H9 (cell line): ENCODE measurements at regions not wholly inside any gene's neighbourhood (a gene's known extent, or its start where the extent isn't known, plus 50 kb on each side); places are given as distances from the start of the nearest gene placed in this dataset.

Experiments used
- DNase-seq: peaks from one replicate; pipeline ENCODE4 v3.0.0-alpha.2; 2017
- H2AFZ ChIP-seq: one replicate; pipeline ENCODE4 v1.6.1; 2013; ENCODE audit warnings: mild to moderate bottlenecking, low read length, control low read depth, moderate library complexity
- H2AK5ac ChIP-seq: 2 replicates; pipeline ENCODE4 v1.6.1; 2013; ENCODE audit warnings: low read length, control low read depth, mixed read lengths; ENCODE audit not compliant: insufficient read length
- H2BK120ac ChIP-seq: one replicate; pipeline ENCODE4 v1.6.1; 2013; ENCODE audit warnings: low read depth, mild to moderate bottlenecking, low read length, control low read depth, inconsistent platforms; ENCODE audit not compliant: poor library complexity, severe bottlenecking
- H2BK12ac ChIP-seq: 2 replicates; pipeline ENCODE4 v1.6.1; 2013; ENCODE audit warnings: low read length, control low read depth, mixed read lengths, low read depth; ENCODE audit not compliant: insufficient read length
- H2BK15ac ChIP-seq: 2 replicates; pipeline ENCODE4 v1.6.1; 2013; ENCODE audit warnings: low read depth, low read length, control low read depth
- H2BK20ac ChIP-seq: one replicate; pipeline ENCODE4 v1.6.1; 2013; ENCODE audit warnings: low read depth, mild to moderate bottlenecking, low read length, control low read depth, inconsistent platforms; ENCODE audit not compliant: poor library complexity, severe bottlenecking
- H2BK5ac ChIP-seq: 2 replicates; pipeline ENCODE4 v1.6.1; 2013; ENCODE audit warnings: low read length, control low read depth, mixed read lengths; ENCODE audit not compliant: insufficient read length
- H3K14ac ChIP-seq: 2 replicates; pipeline ENCODE4 v1.6.1; 2013; ENCODE audit warnings: low read length, control low read depth; ENCODE audit not compliant: insufficient read depth
- H3K18ac ChIP-seq: 2 replicates; pipeline ENCODE4 v1.6.1; 2013; ENCODE audit warnings: low read depth, mild to moderate bottlenecking, mixed read lengths, low read length, control low read depth; ENCODE audit not compliant: insufficient read length
- H3K23ac ChIP-seq: 2 replicates; pipeline ENCODE4 v1.6.1; 2013; ENCODE audit warnings: low read length, control low read depth, mixed read lengths, low read depth; ENCODE audit not compliant: insufficient read length
- H3K23me2 ChIP-seq: 2 replicates; pipeline ENCODE4 v1.6.1; 2013; ENCODE audit warnings: low read depth, mild to moderate bottlenecking, mixed read lengths, low read length, control low read depth; ENCODE audit not compliant: insufficient read length, poor library complexity, severe bottlenecking
- H3K27ac ChIP-seq: 2 replicates; pipeline ENCODE4 v1.5.1; 2013; ENCODE audit warnings: low read length, control low read depth, mixed read lengths, low read depth; ENCODE audit not compliant: insufficient read length
- H3K27me3 ChIP-seq: 2 replicates; pipeline ENCODE4 v1.6.1; 2013; ENCODE audit warnings: low read length, control low read depth, inconsistent platforms; ENCODE audit not compliant: insufficient read depth
- H3K4ac ChIP-seq: 2 replicates; pipeline ENCODE4 v1.6.1; 2013; ENCODE audit warnings: low read depth, mild to moderate bottlenecking, control low read depth, inconsistent platforms, low read length, moderate library complexity
- H3K4me1 ChIP-seq: 2 replicates; pipeline ENCODE4 v1.6.1; 2013; ENCODE audit warnings: low read length, control low read depth, inconsistent platforms; ENCODE audit not compliant: insufficient read depth
- H3K4me2 ChIP-seq: 2 replicates; pipeline ENCODE4 v1.6.1; 2013; ENCODE audit warnings: low read length, control low read depth, mixed read lengths; ENCODE audit not compliant: insufficient read length, insufficient read depth
- H3K56ac ChIP-seq: 2 replicates; pipeline ENCODE4 v1.6.1; 2013; ENCODE audit warnings: low read depth, mild to moderate bottlenecking, mixed read lengths, low read length, control low read depth; ENCODE audit not compliant: insufficient read length
- H3K79me1 ChIP-seq: 2 replicates; pipeline ENCODE4 v1.6.1; 2013; ENCODE audit warnings: low read depth, mild to moderate bottlenecking, moderate library complexity, low read length, control low read depth, inconsistent platforms; ENCODE audit not compliant: insufficient read depth, poor library complexity, severe bottlenecking
- H3K79me2 ChIP-seq: 2 replicates; pipeline ENCODE4 v1.6.1; 2013; ENCODE audit warnings: low read length, control low read depth, inconsistent platforms; ENCODE audit not compliant: insufficient read depth
- H3K9ac ChIP-seq: 2 replicates; pipeline ENCODE4 v1.6.1; 2013; ENCODE audit warnings: low read length, control low read depth, mixed read lengths; ENCODE audit not compliant: insufficient read length; ENCODE audit errors: extremely low read depth
- H3K9me3 ChIP-seq: one replicate; pipeline ENCODE4 v1.6.1; 2013; ENCODE audit warnings: low read depth, low read length, inconsistent platforms; ENCODE audit not compliant: control insufficient read depth
- H3T11ph ChIP-seq: one replicate; pipeline ENCODE4 v1.6.1; 2013; ENCODE audit warnings: mild to moderate bottlenecking, low read length, control low read depth, inconsistent platforms
- H4K20me1 ChIP-seq: one replicate; pipeline ENCODE4 v1.6.1; 2013; ENCODE audit not compliant: control insufficient read depth, insufficient read length, insufficient read depth
- H4K5ac ChIP-seq: 2 replicates; pipeline ENCODE4 v1.6.1; 2013; ENCODE audit warnings: low read depth, mild to moderate bottlenecking, mixed read lengths, low read length, control low read depth; ENCODE audit not compliant: insufficient read length
- H4K8ac ChIP-seq: replicated peaks from 2 replicates; pipeline ENCODE4 v1.6.1; 2013; ENCODE audit warnings: low read length, control low read depth, mixed read lengths, low read depth; ENCODE audit not compliant: insufficient read length
- H4K91ac ChIP-seq: 2 replicates; pipeline ENCODE4 v1.6.1; 2013; ENCODE audit warnings: low read depth, mild to moderate bottlenecking, moderate library complexity, mixed read lengths, low read length, control low read depth; ENCODE audit not compliant: insufficient read length
- H3K27ac Mint-ChIP-seq, 3 experiments: 2 replicates in 2 of 3; 3 replicates in 1 of 3; pipeline ENCODE4 v1.8.0; 2020 to 2021; ENCODE audit warnings: mixed read lengths in 3 of 3, mild to moderate bottlenecking in 1 of 3, moderate library complexity in 1 of 3
- H3K27me3 Mint-ChIP-seq: 2 replicates; pipeline ENCODE4 v1.8.0; 2021; ENCODE audit warnings: low read depth, mild to moderate bottlenecking, moderate library complexity, mixed read lengths
- H3K36me3 Mint-ChIP-seq, 3 experiments: 2 replicates in 2 of 3; 3 replicates in 1 of 3; pipeline ENCODE4 v1.8.0; 2020 to 2021; ENCODE audit warnings: low read depth in 3 of 3, mixed read lengths in 3 of 3; ENCODE audit not compliant: insufficient read depth in 1 of 3
- H3K4me1 Mint-ChIP-seq, 2 experiments: 2 replicates each; pipeline ENCODE4 v1.8.0; 2020; ENCODE audit warnings: mixed read lengths in 2 of 2
- H3K4me3 Mint-ChIP-seq, 2 experiments: 2 replicates in 1 of 2; 3 replicates in 1 of 2; pipeline ENCODE4 v1.8.0; 2020 to 2021; ENCODE audit warnings: mild to moderate bottlenecking in 2 of 2, mixed read lengths in 2 of 2, moderate library complexity in 1 of 2
- H3K9me3 Mint-ChIP-seq, 2 experiments: 2 replicates in 1 of 2; 3 replicates in 1 of 2; pipeline ENCODE4 v1.8.0; 2020; ENCODE audit warnings: mild to moderate bottlenecking in 2 of 2, mixed read lengths in 2 of 2, moderate library complexity in 1 of 2
- WGBS: extraction: QIAGEN DNeasy Blood & Tissue Kit; methylation state at CpG from one replicate; pipeline ENCODE4 v1.1.7; 2013; ENCODE audit warnings: missing lambda C conversion rate, low lambda C conversion rate, mixed read lengths; ENCODE audit not compliant: insufficient read length; ENCODE audit errors: extremely low coverage; 5-methylcytosine and 5-hydroxymethylcytosine counted together
- TF ChIP-seq, protein P1 (sequence below): fragments of 200-600 bp; sonication (generic); conservative IDR thresholded peaks from 3 replicates; pipeline ENCODE4 v1.8.0; 2021; ENCODE audit warnings: antibody characterized with exemption, mild to moderate bottlenecking

DNA sequence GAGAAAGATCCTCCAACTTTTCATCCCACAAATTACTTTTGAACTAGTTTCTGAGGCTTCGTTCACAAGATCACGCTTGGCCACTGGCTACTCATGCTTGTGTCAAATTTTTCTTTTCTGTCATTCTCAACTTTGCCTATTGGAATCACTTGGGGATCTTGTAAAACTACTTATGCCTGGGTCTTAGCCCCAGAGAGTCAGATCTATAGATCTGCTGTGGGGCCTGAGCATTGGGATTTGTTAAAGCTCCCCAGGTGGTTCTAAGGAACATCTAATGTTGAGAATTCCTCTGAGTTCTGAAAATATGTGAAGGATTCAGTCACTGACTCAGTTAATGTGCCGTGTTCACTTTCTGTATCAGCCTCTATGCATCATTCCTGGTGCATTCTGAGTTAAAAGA is 71.7 kb upstream of the VGLL3 start:
- Histone ChIP-seq H3K4me1 (no peaks in the 10 kb centered on the region), H2BK12ac (no peak overlapping the region), H2AK5ac (no peak overlapping the region), H4K91ac (no peak overlapping the region), H3K79me2 (no peaks in the 10 kb centered on the region), H3K23me2 (no peaks in the 10 kb centered on the region), H3K9me3 (no peaks in the 10 kb centered on the region), H2BK20ac (no peak overlapping the region), H2AFZ (no peak overlapping the region), H4K5ac (no peak overlapping the region), H4K20me1 (no peaks in the 10 kb centered on the region), H3K27ac (no peak overlapping the region), H3K56ac (no peak overlapping the region), H4K8ac (no peak overlapping the region), H3K18ac (no peak overlapping the region), H3K9ac (no peak overlapping the region), H3K4me2 (no peak overlapping the region), H2BK5ac (no peak overlapping the region), H2BK15ac (no peak overlapping the region), H3K23ac (no peak overlapping the region), H3K27me3 (no peaks in the 10 kb centered on the region), H2BK120ac (no peak overlapping the region), H3T11ph (no peak overlapping the region), H3K14ac (no peak overlapping the region), H3K79me1 (no peaks in the 10 kb centered on the region), H3K4ac (no peak overlapping the region)
- Mint-ChIP-seq H3K9me3 (no peaks in the 10 kb centered on the region; a peak in 2 of 5 replicates), H3K4me3 (no peak overlapping the region), H3K27ac (no peak overlapping the region), H3K27me3 (no peaks in the 10 kb centered on the region), H3K4me1 (peaks cover 3% of the 10 kb centered on the region in 2 experiments; a peak in 2 of 4 replicates), H3K36me3 (peaks cover 0 to 5% (median 0%) of the 10 kb centered on the region in 3 experiments; a peak in 2 of 7 replicates)
- no peak for DNase-seq
- no CpG with 5 or more reads among the region's 3 CpGs for WGBS
- TF ChIP-seq, protein P1, sequence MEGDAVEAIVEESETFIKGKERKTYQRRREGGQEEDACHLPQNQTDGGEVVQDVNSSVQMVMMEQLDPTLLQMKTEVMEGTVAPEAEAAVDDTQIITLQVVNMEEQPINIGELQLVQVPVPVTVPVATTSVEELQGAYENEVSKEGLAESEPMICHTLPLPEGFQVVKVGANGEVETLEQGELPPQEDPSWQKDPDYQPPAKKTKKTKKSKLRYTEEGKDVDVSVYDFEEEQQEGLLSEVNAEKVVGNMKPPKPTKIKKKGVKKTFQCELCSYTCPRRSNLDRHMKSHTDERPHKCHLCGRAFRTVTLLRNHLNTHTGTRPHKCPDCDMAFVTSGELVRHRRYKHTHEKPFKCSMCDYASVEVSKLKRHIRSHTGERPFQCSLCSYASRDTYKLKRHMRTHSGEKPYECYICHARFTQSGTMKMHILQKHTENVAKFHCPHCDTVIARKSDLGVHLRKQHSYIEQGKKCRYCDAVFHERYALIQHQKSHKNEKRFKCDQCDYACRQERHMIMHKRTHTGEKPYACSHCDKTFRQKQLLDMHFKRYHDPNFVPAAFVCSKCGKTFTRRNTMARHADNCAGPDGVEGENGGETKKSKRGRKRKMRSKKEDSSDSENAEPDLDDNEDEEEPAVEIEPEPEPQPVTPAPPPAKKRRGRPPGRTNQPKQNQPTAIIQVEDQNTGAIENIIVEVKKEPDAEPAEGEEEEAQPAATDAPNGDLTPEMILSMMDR, result no peak
